Astrocyte (in vitro differentiated cells and primary cell): ENCODE measurements at regions not wholly inside any gene's neighbourhood (a gene's known extent, or its start where the extent isn't known, plus 50 kb on each side); places are given as distances from the start of the nearest gene placed in this dataset.

Experiments
- CTCF ChIP-seq: IDR thresholded peaks from 2 replicates; pipeline ENCODE4 v1.5.1; 2011; ENCODE audit warnings: low read depth, mild to moderate bottlenecking, inconsistent platforms, low read length, moderate library complexity; ENCODE audit not compliant: insufficient read depth
- EZH2 ChIP-seq: IDR thresholded peaks from 2 replicates; pipeline ENCODE4 v1.6.1; 2012; ENCODE audit warnings: mild to moderate bottlenecking, low read length, inconsistent platforms; ENCODE audit not compliant: insufficient read depth

DNA sequence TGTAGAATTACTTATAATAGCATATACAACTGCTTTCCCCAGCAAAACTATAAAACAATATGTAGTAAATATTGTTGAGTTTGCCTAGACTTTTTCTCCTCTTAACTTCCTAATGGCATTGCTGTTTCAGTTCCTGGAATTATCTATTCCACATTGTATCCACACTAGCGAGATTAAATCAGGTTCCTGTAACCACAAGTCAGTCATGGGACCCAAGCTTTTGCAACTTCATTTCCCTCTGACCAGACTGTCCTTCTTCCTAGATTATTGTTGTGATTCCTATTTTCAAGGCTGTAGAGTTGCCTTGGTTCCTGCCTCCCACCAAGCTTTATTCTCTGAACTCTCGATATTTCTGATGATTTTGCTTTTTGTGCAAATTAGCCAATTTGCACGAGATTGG lies 173.3 kb upstream of the ZNF804B start:
- TF ChIP-seq CTCF (no peak), EZH2 (no peak)
